H9 (cell line): ENCODE measurements at regions not wholly inside any gene's neighbourhood (a gene's known extent, or its start where the extent isn't known, plus 50 kb on each side); places are given as distances from the start of the nearest gene placed in this dataset.

Source experiments
- DNase-seq: peaks from one replicate; pipeline ENCODE4 v3.0.0-alpha.2; 2017
- H2AFZ ChIP-seq: one replicate; pipeline ENCODE4 v1.6.1; 2013; ENCODE audit warnings: mild to moderate bottlenecking, low read length, control low read depth, moderate library complexity
- H2AK5ac ChIP-seq: 2 replicates; pipeline ENCODE4 v1.6.1; 2013; ENCODE audit warnings: low read length, control low read depth, mixed read lengths; ENCODE audit not compliant: insufficient read length
- H2BK120ac ChIP-seq: one replicate; pipeline ENCODE4 v1.6.1; 2013; ENCODE audit warnings: low read depth, mild to moderate bottlenecking, low read length, control low read depth, inconsistent platforms; ENCODE audit not compliant: poor library complexity, severe bottlenecking
- H2BK12ac ChIP-seq: 2 replicates; pipeline ENCODE4 v1.6.1; 2013; ENCODE audit warnings: low read length, control low read depth, mixed read lengths, low read depth; ENCODE audit not compliant: insufficient read length
- H2BK15ac ChIP-seq: 2 replicates; pipeline ENCODE4 v1.6.1; 2013; ENCODE audit warnings: low read depth, low read length, control low read depth
- H2BK20ac ChIP-seq: one replicate; pipeline ENCODE4 v1.6.1; 2013; ENCODE audit warnings: low read depth, mild to moderate bottlenecking, low read length, control low read depth, inconsistent platforms; ENCODE audit not compliant: poor library complexity, severe bottlenecking
- H2BK5ac ChIP-seq: 2 replicates; pipeline ENCODE4 v1.6.1; 2013; ENCODE audit warnings: low read length, control low read depth, mixed read lengths; ENCODE audit not compliant: insufficient read length
- H3K14ac ChIP-seq: 2 replicates; pipeline ENCODE4 v1.6.1; 2013; ENCODE audit warnings: low read length, control low read depth; ENCODE audit not compliant: insufficient read depth
- H3K18ac ChIP-seq: 2 replicates; pipeline ENCODE4 v1.6.1; 2013; ENCODE audit warnings: low read depth, mild to moderate bottlenecking, mixed read lengths, low read length, control low read depth; ENCODE audit not compliant: insufficient read length
- H3K23ac ChIP-seq: 2 replicates; pipeline ENCODE4 v1.6.1; 2013; ENCODE audit warnings: low read length, control low read depth, mixed read lengths, low read depth; ENCODE audit not compliant: insufficient read length
- H3K23me2 ChIP-seq: 2 replicates; pipeline ENCODE4 v1.6.1; 2013; ENCODE audit warnings: low read depth, mild to moderate bottlenecking, mixed read lengths, low read length, control low read depth; ENCODE audit not compliant: insufficient read length, poor library complexity, severe bottlenecking
- H3K27ac ChIP-seq: 2 replicates; pipeline ENCODE4 v1.5.1; 2013; ENCODE audit warnings: low read length, control low read depth, mixed read lengths, low read depth; ENCODE audit not compliant: insufficient read length
- H3K27me3 ChIP-seq: 2 replicates; pipeline ENCODE4 v1.6.1; 2013; ENCODE audit warnings: low read length, control low read depth, inconsistent platforms; ENCODE audit not compliant: insufficient read depth
- H3K4ac ChIP-seq: 2 replicates; pipeline ENCODE4 v1.6.1; 2013; ENCODE audit warnings: low read depth, mild to moderate bottlenecking, control low read depth, inconsistent platforms, low read length, moderate library complexity
- H3K4me1 ChIP-seq: 2 replicates; pipeline ENCODE4 v1.6.1; 2013; ENCODE audit warnings: low read length, control low read depth, inconsistent platforms; ENCODE audit not compliant: insufficient read depth
- H3K4me2 ChIP-seq: 2 replicates; pipeline ENCODE4 v1.6.1; 2013; ENCODE audit warnings: low read length, control low read depth, mixed read lengths; ENCODE audit not compliant: insufficient read length, insufficient read depth
- H3K56ac ChIP-seq: 2 replicates; pipeline ENCODE4 v1.6.1; 2013; ENCODE audit warnings: low read depth, mild to moderate bottlenecking, mixed read lengths, low read length, control low read depth; ENCODE audit not compliant: insufficient read length
- H3K79me1 ChIP-seq: 2 replicates; pipeline ENCODE4 v1.6.1; 2013; ENCODE audit warnings: low read depth, mild to moderate bottlenecking, moderate library complexity, low read length, control low read depth, inconsistent platforms; ENCODE audit not compliant: insufficient read depth, poor library complexity, severe bottlenecking
- H3K79me2 ChIP-seq: 2 replicates; pipeline ENCODE4 v1.6.1; 2013; ENCODE audit warnings: low read length, control low read depth, inconsistent platforms; ENCODE audit not compliant: insufficient read depth
- H3K9ac ChIP-seq: 2 replicates; pipeline ENCODE4 v1.6.1; 2013; ENCODE audit warnings: low read length, control low read depth, mixed read lengths; ENCODE audit not compliant: insufficient read length; ENCODE audit errors: extremely low read depth
- H3K9me3 ChIP-seq: one replicate; pipeline ENCODE4 v1.6.1; 2013; ENCODE audit warnings: low read depth, low read length, inconsistent platforms; ENCODE audit not compliant: control insufficient read depth
- H3T11ph ChIP-seq: one replicate; pipeline ENCODE4 v1.6.1; 2013; ENCODE audit warnings: mild to moderate bottlenecking, low read length, control low read depth, inconsistent platforms
- H4K20me1 ChIP-seq: one replicate; pipeline ENCODE4 v1.6.1; 2013; ENCODE audit not compliant: control insufficient read depth, insufficient read length, insufficient read depth
- H4K5ac ChIP-seq: 2 replicates; pipeline ENCODE4 v1.6.1; 2013; ENCODE audit warnings: low read depth, mild to moderate bottlenecking, mixed read lengths, low read length, control low read depth; ENCODE audit not compliant: insufficient read length
- H4K8ac ChIP-seq: replicated peaks from 2 replicates; pipeline ENCODE4 v1.6.1; 2013; ENCODE audit warnings: low read length, control low read depth, mixed read lengths, low read depth; ENCODE audit not compliant: insufficient read length
- H4K91ac ChIP-seq: 2 replicates; pipeline ENCODE4 v1.6.1; 2013; ENCODE audit warnings: low read depth, mild to moderate bottlenecking, moderate library complexity, mixed read lengths, low read length, control low read depth; ENCODE audit not compliant: insufficient read length
- H3K27ac Mint-ChIP-seq, 3 experiments: 2 replicates in 2 of 3; 3 replicates in 1 of 3; pipeline ENCODE4 v1.8.0; 2020 to 2021; ENCODE audit warnings: mixed read lengths in 3 of 3, mild to moderate bottlenecking in 1 of 3, moderate library complexity in 1 of 3
- H3K27me3 Mint-ChIP-seq: 2 replicates; pipeline ENCODE4 v1.8.0; 2021; ENCODE audit warnings: low read depth, mild to moderate bottlenecking, moderate library complexity, mixed read lengths
- H3K36me3 Mint-ChIP-seq, 3 experiments: 2 replicates in 2 of 3; 3 replicates in 1 of 3; pipeline ENCODE4 v1.8.0; 2020 to 2021; ENCODE audit warnings: low read depth in 3 of 3, mixed read lengths in 3 of 3; ENCODE audit not compliant: insufficient read depth in 1 of 3
- H3K4me1 Mint-ChIP-seq, 2 experiments: 2 replicates each; pipeline ENCODE4 v1.8.0; 2020; ENCODE audit warnings: mixed read lengths in 2 of 2
- H3K4me3 Mint-ChIP-seq, 2 experiments: 2 replicates in 1 of 2; 3 replicates in 1 of 2; pipeline ENCODE4 v1.8.0; 2020 to 2021; ENCODE audit warnings: mild to moderate bottlenecking in 2 of 2, mixed read lengths in 2 of 2, moderate library complexity in 1 of 2
- H3K9me3 Mint-ChIP-seq, 2 experiments: 2 replicates in 1 of 2; 3 replicates in 1 of 2; pipeline ENCODE4 v1.8.0; 2020; ENCODE audit warnings: mild to moderate bottlenecking in 2 of 2, mixed read lengths in 2 of 2, moderate library complexity in 1 of 2
- CTCF ChIP-seq: fragments of 200-600 bp; sonication (generic); conservative IDR thresholded peaks from 3 replicates; pipeline ENCODE4 v1.8.0; 2021; ENCODE audit warnings: antibody characterized with exemption, mild to moderate bottlenecking
- WGBS: extraction: QIAGEN DNeasy Blood & Tissue Kit; methylation state at CpG from one replicate; pipeline ENCODE4 v1.1.7; 2013; ENCODE audit warnings: missing lambda C conversion rate, low lambda C conversion rate, mixed read lengths; ENCODE audit not compliant: insufficient read length; ENCODE audit errors: extremely low coverage; 5-methylcytosine and 5-hydroxymethylcytosine counted together

- H3K23me2 ChIP-seq, result no peaks in the 10 kb centered on the region
- H3K23ac ChIP-seq, result no peak overlapping the region
- peak; percentile 39; the same call in 1 of the 3 replicates for TF ChIP-seq CTCF
- H3K4ac ChIP-seq, result no peak overlapping the region
- no peak overlapping the region for H3T11ph ChIP-seq
- H3K9me3 ChIP-seq, result no peaks in the 10 kb centered on the region
- no peak overlapping the region for H3K27ac Mint-ChIP-seq
- H3K9ac ChIP-seq, result no peak overlapping the region
- no peak overlapping the region for H4K8ac ChIP-seq
- no peak overlapping the region for H3K27ac ChIP-seq
- no peaks in the 10 kb centered on the region for H3K36me3 Mint-ChIP-seq
- WGBS, result no CpG with 5 or more reads among the region's 1 CpG
- no peak overlapping the region for H3K4me2 ChIP-seq
- H2BK15ac ChIP-seq, result no peak overlapping the region
- no peak overlapping the region for H3K56ac ChIP-seq
- no peak overlapping the region for H4K5ac ChIP-seq
- H3K4me1 ChIP-seq, result no peaks in the 10 kb centered on the region
- H3K4me1 Mint-ChIP-seq, result no peaks in the 10 kb centered on the region
- no peak overlapping the region for H3K14ac ChIP-seq
- no peaks in the 10 kb centered on the region for H3K79me1 ChIP-seq
- no peak overlapping the region for H2BK5ac ChIP-seq
- no peaks in the 10 kb centered on the region for H4K20me1 ChIP-seq
- DNase-seq, result no peak
- H2BK120ac ChIP-seq, result no peak overlapping the region
- H2AFZ ChIP-seq, result no peak overlapping the region
- no peak overlapping the region for H4K91ac ChIP-seq
- no peak overlapping the region for H3K18ac ChIP-seq
- H3K27me3 Mint-ChIP-seq, result no peaks in the 10 kb centered on the region; the same call in 1 of the 2 replicates
- H3K27me3 ChIP-seq, result no peaks in the 10 kb centered on the region
- no peak overlapping the region for H3K4me3 Mint-ChIP-seq
- no peak overlapping the region for H2AK5ac ChIP-seq
- H2BK12ac ChIP-seq, result no peak overlapping the region
- H3K9me3 Mint-ChIP-seq, result no peaks in the 10 kb centered on the region
- no peaks in the 10 kb centered on the region for H3K79me2 ChIP-seq
- no peak overlapping the region for H2BK20ac ChIP-seq
Measured at GRCh38 chr2:23002234-23002633, 382.7 kb upstream of the KLHL29 start.
